ENCODE measurements at regions not wholly inside any gene's neighbourhood (a gene's known extent, or its start where the extent isn't known, plus 50 kb on each side); places are given as distances from the start of the nearest gene placed in this dataset.

GRCh38 chr13:109976206-109976997, 190.0 kb upstream of the IRS2 start:
- DNase-seq, result no peak

- peak; percentile 26 for DNase-seq
These were observed 188.0 kb upstream of the IRS2 start for GRCh38 chr13:109974354-109974753.

DNA sequence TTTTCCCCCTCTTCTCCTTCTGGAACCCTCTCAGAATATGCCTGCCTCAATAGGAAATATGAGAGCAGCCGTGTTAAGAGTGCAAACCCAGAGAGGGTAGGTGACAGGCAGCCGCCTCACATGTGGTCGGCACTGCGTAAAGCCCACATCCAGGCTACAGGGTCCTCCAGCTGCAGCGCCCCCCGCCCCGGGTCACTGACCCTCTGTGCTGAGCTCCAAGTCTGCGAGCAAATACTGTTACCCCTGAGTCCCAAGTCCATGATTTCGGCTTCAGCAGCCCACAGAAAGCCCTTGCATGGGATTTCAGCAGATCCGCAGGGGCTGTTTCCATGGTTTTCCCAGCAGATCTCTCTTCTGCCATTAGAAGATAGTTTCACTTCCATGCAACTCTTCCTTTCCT, 186.9 kb upstream of the IRS2 start:
- DNase-seq, result no peak

DNA sequence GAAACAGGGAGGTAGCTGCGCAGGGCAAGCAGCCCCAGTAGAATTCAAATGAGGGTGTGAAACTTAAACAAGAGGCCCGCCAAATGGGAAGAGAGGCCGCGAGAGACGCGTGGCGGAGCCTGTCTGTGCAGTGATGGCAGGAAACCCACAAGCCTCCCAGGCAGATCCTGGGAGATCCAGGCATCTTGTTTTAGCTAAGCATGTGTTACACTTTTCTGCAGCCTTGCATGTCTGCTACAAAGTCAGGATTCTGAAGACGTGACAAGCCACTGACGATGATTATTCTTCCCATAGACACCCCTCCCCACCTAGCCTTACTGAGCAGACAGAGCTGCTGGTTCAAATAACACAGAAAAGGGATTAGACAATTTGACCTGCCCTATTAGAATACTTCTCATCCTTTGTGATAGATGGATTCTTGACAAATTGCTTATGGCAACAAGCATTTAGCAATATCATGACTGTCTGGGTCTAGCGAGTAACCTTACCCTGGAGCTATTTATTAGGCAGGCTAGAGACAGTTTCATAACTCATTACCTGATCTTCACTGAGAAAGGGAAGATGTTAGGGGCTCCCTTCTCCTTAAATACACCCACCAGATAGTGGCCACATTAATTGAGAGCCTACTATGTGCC, 185.2 kb upstream of the IRS2 start:
- DNase-seq, result peak; percentile 4

- DNase-seq, result no peak
These were observed 184.6 kb upstream of the IRS2 start for GRCh38 chr13:109971006-109971405.

DNA sequence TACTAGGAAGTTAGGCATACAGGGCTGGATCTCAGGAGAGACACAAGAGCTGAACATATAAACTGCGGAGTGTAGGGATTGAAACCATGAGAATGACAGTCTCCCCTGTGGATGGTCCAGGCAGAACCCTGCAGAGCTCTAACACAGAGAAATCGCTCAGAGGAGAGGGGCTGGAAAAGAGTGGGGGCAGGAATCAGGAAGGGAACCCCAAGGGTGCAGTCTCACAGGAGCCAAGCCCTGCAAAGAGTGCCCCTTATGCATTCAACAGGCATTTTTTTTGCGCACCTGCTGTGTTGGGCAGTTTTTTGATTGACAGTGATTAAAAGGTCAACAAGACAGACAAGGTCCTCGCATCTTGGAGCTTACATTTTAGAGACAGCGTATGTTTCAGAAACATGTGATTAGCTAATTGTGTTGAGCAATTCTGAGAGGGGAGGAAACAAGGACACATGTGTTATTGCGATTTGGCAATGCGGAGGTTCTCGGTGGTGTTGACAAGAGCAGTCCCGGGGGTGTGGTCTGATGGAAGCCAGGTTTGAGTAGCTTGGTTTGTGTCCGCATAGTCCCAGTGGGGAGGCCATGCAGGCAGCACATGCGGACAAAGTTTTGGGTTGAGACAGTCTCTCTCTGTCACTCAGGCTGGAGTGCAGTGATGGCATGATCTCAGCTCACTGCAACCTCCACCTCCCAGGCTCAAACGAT, 182.6 kb upstream of the IRS2 start:
- no peak for DNase-seq

GRCh38 chr13:109963960-109964563, 177.7 kb upstream of the IRS2 start:
- no peak for DNase-seq

- no peak for DNase-seq
These were observed 177.0 kb upstream of the IRS2 start for GRCh38 chr13:109963384-109963783.

GRCh38 chr13:109959903-109960302, 173.5 kb upstream of the IRS2 start:
- DNase-seq, result no peak

DNA sequence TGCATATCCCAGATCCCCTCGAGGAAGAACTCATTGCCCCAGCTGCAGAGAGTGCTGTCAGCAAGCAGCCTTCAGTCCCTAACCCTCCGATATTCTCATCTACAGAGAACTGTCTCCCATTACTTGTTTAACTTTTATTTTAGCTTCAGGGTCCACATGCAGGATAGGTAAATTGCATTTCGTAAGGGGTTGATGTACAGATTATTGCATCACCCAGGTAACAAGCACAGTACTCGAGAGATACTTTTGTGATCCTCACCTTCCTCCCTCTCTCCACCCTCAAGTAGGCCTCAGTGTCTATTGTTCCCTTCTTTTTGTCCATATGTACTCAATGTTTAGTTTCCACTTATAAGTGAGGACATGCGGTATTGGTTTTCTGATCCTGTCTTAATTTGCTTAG, 171.5 kb upstream of the IRS2 start:
- DNase-seq, result no peak

DNA sequence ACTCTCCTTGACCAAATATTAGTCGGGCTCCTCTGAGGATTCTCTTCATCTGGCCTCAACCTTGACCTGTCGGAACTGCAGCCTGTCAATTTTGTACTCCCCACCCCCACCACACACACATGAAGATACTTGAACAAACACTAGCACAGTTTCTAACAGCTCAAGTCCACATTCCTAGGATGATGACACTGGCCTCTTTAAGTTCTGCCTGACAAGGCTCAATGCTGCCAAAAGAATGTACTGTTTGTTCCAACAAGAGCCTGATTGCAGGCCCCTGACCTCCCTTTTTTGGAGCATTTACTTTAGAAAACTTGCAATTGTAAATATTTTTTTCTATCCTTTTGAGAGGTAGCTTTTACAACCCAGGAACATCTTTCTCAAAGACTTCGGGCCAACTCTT, 169.2 kb upstream of the IRS2 start:
- no peak for DNase-seq

DNA sequence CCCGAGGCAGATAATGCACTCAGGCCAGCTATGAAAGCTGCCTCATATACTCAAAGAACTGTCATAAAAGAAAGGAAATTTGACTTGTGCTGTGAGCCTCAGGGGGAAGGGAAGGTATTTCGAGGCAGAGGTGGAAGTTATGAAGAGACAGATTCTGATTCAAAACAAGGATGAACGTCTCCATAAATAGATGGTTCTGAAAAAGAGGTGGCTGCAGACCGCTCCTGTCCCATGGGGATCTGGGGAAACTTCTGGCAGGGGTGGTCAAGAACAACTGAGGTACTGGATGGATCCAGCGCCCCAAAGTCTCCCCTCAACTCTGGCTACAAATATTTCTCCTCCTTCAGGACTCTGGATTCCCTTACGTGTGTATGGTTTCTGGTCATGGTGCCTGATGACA, 168.1 kb upstream of the IRS2 start:
- DNase-seq, result no peak

DNA sequence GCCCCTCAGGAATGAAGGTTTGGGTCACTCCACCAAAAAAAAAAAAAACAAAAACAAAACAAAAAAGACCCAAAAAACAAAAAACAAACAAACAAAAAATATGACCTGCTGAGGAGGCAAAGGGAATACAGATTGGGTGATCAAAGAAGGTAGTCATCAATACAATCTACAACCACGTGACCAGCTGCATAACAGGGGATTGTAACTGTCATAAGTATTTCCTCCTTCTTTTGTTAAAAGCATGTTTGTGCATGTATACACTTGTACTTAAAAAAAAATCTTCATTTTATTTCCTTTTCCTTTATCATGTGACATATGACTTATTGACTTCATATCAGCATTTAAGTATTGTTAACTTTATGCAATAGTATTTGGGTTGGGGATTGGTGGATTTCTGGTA, 165.1 kb upstream of the IRS2 start:
- no peak for DNase-seq

DNA sequence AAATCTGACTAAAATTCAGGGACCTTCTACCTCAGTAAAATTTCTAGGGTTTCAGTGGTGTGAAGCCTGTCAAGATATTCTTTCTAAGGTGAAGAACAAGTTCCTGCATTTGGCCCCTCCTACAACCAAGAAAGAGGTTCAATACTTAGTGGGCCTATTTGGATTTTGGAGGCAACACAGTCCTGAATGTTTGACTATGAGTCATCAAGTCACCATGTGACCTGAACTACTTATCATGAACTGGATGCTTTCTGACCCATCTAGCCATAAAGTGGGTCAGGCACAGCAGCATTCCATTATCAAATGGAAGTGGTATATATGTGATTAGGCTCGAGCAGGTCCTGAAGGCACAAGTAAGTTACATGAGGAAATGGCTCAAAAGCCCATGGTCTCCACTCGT, 163.0 kb upstream of the IRS2 start:
- peak; percentile 23 for DNase-seq

GRCh38 chr13:109947006-109947405, 160.6 kb upstream of the IRS2 start:
- DNase-seq, result no peak

DNA sequence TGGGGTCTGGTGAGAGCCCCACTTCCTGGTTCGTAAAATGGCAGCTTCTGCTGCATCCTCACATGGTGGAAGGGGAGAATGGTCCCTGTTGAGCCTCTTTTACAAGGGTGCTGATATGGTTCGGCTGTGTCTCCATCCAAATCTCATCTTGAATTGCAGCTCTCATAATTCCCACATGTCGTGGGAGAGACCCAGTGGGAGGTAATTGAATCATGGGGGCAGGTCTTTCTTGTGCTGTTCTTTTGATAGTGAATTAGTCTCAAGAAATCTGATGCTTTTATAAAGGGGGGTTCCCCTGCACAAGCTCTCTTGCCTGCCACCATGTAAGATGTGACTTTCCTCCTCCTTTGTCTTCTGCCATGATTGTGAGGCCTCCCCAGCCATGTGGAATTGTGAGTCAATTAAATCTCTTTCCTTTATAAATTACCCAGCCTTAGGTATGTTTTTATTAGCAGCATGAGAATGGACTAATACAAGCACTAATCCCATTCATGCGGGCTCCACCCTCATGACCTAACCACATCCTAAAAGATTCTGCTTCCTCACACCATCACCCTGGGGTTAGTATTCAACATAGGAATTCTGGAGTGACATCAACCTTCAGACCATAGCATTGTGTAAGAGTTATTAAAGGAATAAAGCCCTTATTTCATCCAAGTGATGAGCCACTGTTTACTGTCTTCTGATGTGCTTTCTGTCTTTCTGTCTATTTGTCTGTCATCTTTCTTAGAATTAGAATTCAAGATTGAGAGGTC, 159.0 kb upstream of the IRS2 start:
- DNase-seq, result peak; percentile 91

DNA sequence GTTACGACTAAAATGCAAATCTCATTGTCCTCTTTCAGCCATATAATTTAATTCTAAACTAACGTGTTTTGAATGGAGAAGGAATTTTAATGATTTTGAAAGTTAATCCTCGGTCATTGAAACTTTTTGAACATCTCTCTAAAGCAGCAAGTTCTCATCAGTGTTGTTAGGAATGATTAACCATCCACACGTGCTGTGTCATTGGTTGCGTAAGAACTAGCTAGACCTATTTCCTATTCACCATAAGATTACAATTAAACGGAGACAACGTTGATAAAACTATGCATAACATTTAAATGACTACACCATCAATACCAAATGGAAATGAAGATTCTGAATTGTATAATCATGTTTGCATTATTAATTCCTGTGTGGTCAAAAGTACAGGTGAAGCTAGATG, 155.6 kb upstream of the IRS2 start:
- peak; percentile 58 for DNase-seq

DNA sequence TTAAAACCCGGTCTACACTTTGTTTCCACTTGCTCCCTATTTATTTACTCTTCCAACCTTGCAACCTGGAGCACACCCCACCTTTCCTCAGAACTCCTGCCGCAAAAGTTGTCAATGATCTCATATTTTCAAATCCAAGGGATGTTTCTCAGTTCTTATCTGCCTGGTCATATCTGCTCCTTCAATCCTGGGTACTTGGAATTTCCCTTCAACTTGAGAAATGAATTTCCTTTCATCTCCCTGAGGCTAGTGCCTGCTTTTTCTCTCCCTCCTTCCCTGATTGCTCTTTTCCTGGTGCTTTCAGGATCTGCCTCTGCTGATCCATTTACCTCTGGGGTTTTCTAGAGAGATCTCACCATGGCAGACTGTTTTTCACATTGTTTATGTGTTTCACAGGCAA, 154.8 kb upstream of the IRS2 start:
- DNase-seq, result no peak

DNA sequence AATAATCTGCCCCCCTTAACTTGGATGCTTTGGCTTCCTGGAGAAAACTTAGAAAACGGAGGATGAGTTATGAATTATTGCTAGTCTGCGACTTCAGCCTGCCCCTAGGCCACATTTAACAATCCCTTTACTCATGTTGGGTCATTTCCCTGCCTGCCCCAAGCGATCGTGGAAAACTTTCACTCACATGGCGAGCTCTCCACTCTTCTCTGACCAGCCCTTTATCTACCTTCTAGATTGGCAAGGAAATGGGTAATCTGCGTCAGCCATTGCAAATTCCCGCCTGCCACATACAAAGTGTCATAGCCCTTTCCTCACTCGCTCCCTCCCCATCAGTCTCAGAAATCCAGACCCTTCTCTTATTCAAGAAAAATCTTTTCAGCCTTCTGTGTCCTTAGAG, 154.3 kb upstream of the IRS2 start:
- no peak for DNase-seq

DNA sequence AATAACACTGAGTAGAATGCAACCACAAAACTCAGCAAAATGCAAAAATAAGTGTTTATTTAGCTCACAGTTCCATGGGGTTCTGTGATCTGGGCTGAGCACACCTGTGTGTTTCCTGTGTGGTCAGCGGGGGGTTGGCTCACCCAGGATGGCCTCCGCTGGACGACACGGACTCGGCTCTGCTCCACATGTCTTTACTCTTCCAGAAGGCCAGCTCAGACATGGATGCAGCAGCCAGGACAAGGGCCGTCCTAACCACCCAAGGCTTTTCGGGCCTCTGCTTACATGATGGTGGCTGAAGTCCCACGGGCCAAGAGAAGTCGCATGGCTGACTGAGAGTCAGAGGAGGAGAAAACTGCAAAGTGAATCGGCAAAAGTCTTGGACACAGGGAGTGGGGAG, 153.5 kb upstream of the IRS2 start:
- no peak for DNase-seq

- no peak for DNase-seq
These were observed 152.8 kb upstream of the IRS2 start for GRCh38 chr13:109939180-109939579.

DNA sequence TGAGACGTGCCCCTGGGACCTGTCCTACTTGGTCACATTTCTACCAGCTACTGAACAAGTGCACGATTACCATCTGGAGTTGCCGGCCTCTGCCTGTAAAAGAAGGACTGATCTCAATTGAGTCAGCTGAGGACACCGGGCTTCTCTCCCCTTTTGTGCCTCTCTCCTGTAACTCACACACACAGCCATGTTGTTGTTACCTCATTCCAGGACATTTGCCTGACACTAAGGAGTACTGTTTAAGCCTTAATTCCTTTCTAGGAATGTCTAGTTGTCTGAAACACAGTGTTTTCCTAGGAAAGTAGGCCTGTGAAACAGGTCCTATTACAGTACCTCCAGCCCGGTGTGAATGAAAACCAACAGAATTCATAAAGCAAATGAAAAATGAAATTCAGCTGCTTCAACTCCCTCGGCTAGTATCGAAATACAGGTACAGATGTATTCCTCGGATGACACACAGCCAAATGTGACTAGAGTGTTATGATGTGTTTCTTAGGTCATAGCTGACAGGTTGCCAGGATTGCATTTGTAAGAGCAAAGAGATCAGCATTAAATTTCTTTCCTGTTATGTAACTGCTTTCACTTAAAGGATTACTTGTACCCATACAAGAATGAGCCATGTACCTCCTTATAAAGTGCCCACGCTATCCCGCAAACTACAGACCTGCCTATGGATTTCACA, 152.0 kb upstream of the IRS2 start:
- DNase-seq, result peak; percentile 73
